ENCODE measurements at regions not wholly inside any gene's neighbourhood (a gene's known extent, or its start where the extent isn't known, plus 50 kb on each side); places are given as distances from the start of the nearest gene placed in this dataset.

- no peaks in the 10 kb centered on the region for H4K20me1 ChIP-seq (ENCODE audit: insufficient read depth, low read depth, low read length)
- no peak overlapping the region for H3K4me3 ChIP-seq (ENCODE audit: low read length)
- no peak for DNase-seq
- H3K9me2 ChIP-seq (replicated peaks; ENCODE audit: insufficient read depth, low read length), result no peaks in the 10 kb centered on the region
- H3K27ac ChIP-seq (ENCODE audit: low read length), result no peak overlapping the region
- no peak overlapping the region for H2AFZ ChIP-seq (ENCODE audit: low read length)
- no peaks in the 10 kb centered on the region for H3K79me2 ChIP-seq (ENCODE audit: low read length)
- H3K36me3 ChIP-seq (ENCODE audit: insufficient read depth, low read length), result no peaks in the 10 kb centered on the region
- H3K9me3 ChIP-seq (ENCODE audit: low read length), result no peaks in the 10 kb centered on the region
- H3K4me1 ChIP-seq (ENCODE audit: low read length), result no peaks in the 10 kb centered on the region
- no peak overlapping the region for H3K4me2 ChIP-seq (ENCODE audit: low read depth, low read length, poor library complexity, severe bottlenecking)
- no peaks in the 10 kb centered on the region for H3K27me3 ChIP-seq (ENCODE audit: low read length)
- H3K9ac ChIP-seq (ENCODE audit: low read length), result no peak overlapping the region
Observed at GRCh38 chr5:125315306-125315705, 568.9 kb upstream of the ZNF608 start.

DNA sequence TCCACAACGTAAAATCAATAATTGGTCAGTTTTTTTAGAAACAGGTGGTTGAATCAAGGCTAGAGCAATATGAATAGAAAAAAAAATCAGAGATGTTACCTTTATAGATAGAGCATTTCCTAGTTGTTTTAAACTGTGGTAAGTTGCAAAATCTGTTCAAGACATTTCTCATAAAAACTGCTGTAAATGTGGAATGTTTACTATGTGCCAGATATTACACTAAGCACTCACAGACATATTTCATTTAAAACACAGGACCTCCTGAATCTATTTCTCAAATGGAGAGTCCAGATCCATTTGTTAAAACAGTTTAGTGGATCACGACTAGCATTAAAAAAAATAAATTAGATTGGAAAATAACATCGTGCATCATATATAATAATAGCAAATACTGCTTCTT lies 570.0 kb upstream of the ZNF608 start:
- Histone ChIP-seq H3K27me3 (ENCODE audit: low read length) (no peaks in the 10 kb centered on the region), H3K9me2 (replicated peaks; ENCODE audit: insufficient read depth, low read length) (no peaks in the 10 kb centered on the region), H3K9ac (ENCODE audit: low read length) (no peak overlapping the region), H3K79me2 (ENCODE audit: low read length) (no peaks in the 10 kb centered on the region), H4K20me1 (ENCODE audit: insufficient read depth, low read depth, low read length) (no peaks in the 10 kb centered on the region), H2AFZ (ENCODE audit: low read length) (no peak overlapping the region), H3K4me3 (ENCODE audit: low read length) (no peak overlapping the region), H3K9me3 (ENCODE audit: low read length) (no peaks in the 10 kb centered on the region), H3K36me3 (ENCODE audit: insufficient read depth, low read length) (no peaks in the 10 kb centered on the region), H3K27ac (ENCODE audit: low read length) (no peak overlapping the region), H3K4me1 (ENCODE audit: low read length) (no peaks in the 10 kb centered on the region), H3K4me2 (ENCODE audit: low read depth, low read length, poor library complexity, severe bottlenecking) (no peak overlapping the region)
- DNase-seq, result no peak

- H3K27me3 ChIP-seq (ENCODE audit: low read length), result no peaks in the 10 kb centered on the region
- no peaks in the 10 kb centered on the region for H3K9me3 ChIP-seq (ENCODE audit: low read length)
- no peaks in the 10 kb centered on the region for H4K20me1 ChIP-seq (ENCODE audit: insufficient read depth, low read depth, low read length)
- H3K4me2 ChIP-seq (ENCODE audit: low read depth, low read length, poor library complexity, severe bottlenecking), result no peak overlapping the region
- H3K4me3 ChIP-seq (ENCODE audit: low read length), result no peak overlapping the region
- DNase-seq, result no peak
- H3K9ac ChIP-seq (ENCODE audit: low read length), result no peak overlapping the region
- no peaks in the 10 kb centered on the region for H3K36me3 ChIP-seq (ENCODE audit: insufficient read depth, low read length)
- no peak overlapping the region for H3K27ac ChIP-seq (ENCODE audit: low read length)
- H2AFZ ChIP-seq (ENCODE audit: low read length), result no peak overlapping the region
- no peaks in the 10 kb centered on the region for H3K9me2 ChIP-seq (replicated peaks; ENCODE audit: insufficient read depth, low read length)
- H3K79me2 ChIP-seq (ENCODE audit: low read length), result no peaks in the 10 kb centered on the region
- H3K4me1 ChIP-seq (ENCODE audit: low read length), result no peaks in the 10 kb centered on the region
Observed at GRCh38 chr5:125316915-125317535, 570.6 kb upstream of the ZNF608 start.

- no peaks in the 10 kb centered on the region for H3K79me2 ChIP-seq (ENCODE audit: low read length)
- no peak overlapping the region for H3K9ac ChIP-seq (ENCODE audit: low read length)
- H2AFZ ChIP-seq (ENCODE audit: low read length), result no peak overlapping the region
- no peaks in the 10 kb centered on the region for H3K9me3 ChIP-seq (ENCODE audit: low read length)
- H3K9me2 ChIP-seq (replicated peaks; ENCODE audit: insufficient read depth, low read length), result no peaks in the 10 kb centered on the region
- H4K20me1 ChIP-seq (ENCODE audit: insufficient read depth, low read depth, low read length), result no peaks in the 10 kb centered on the region
- H3K4me3 ChIP-seq (ENCODE audit: low read length), result no peak overlapping the region
- no peaks in the 10 kb centered on the region for H3K4me1 ChIP-seq (ENCODE audit: low read length)
- H3K27me3 ChIP-seq (ENCODE audit: low read length), result no peaks in the 10 kb centered on the region
- no peak overlapping the region for H3K27ac ChIP-seq (ENCODE audit: low read length)
- no peak for DNase-seq
- H3K4me2 ChIP-seq (ENCODE audit: low read depth, low read length, poor library complexity, severe bottlenecking), result no peak overlapping the region
- no peaks in the 10 kb centered on the region for H3K36me3 ChIP-seq (ENCODE audit: insufficient read depth, low read length)
Observed at GRCh38 chr5:125317536-125317995, 571.1 kb upstream of the ZNF608 start.

DNA sequence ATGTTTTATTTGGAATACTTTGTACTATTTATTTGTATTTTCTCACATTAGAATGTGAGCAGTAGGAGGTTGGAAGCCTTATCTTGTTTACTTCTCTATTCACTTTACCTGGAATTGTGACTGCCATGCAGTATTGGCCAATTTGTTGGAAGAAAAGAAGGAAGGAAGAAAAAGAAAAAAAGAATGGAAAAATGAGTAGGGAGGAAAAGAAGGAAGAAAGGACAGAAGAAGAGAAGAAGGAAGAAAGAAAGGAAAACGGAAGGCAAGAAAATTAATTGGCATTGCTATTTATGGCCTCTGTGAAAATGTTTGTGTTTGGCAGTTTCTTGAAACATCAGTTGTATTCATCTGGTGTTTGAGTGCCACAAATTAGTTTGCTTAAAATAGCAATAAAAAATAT lies 575.2 kb upstream of the ZNF608 start:
- Histone ChIP-seq H3K4me1 (ENCODE audit: low read length) (no peaks in the 10 kb centered on the region), H3K4me2 (ENCODE audit: low read depth, low read length, poor library complexity, severe bottlenecking) (no peak overlapping the region), H3K4me3 (ENCODE audit: low read length) (no peak overlapping the region), H3K9me3 (ENCODE audit: low read length) (no peaks in the 10 kb centered on the region), H2AFZ (ENCODE audit: low read length) (no peak overlapping the region), H3K27ac (ENCODE audit: low read length) (no peak overlapping the region), H3K79me2 (ENCODE audit: low read length) (no peaks in the 10 kb centered on the region), H3K36me3 (ENCODE audit: insufficient read depth, low read length) (no peaks in the 10 kb centered on the region), H3K9me2 (replicated peaks; ENCODE audit: insufficient read depth, low read length) (no peaks in the 10 kb centered on the region), H3K27me3 (ENCODE audit: low read length) (no peaks in the 10 kb centered on the region), H4K20me1 (ENCODE audit: insufficient read depth, low read depth, low read length) (no peaks in the 10 kb centered on the region), H3K9ac (ENCODE audit: low read length) (no peak overlapping the region)
- DNase-seq, result no peak

GRCh38 chr5:125323613-125324012 lies 577.2 kb upstream of the ZNF608 start:
- Histone ChIP-seq H3K27me3 (ENCODE audit: low read length) (no peaks in the 10 kb centered on the region), H3K79me2 (ENCODE audit: low read length) (no peaks in the 10 kb centered on the region), H3K9me2 (replicated peaks; ENCODE audit: insufficient read depth, low read length) (no peaks in the 10 kb centered on the region), H3K9ac (ENCODE audit: low read length) (no peak overlapping the region), H3K27ac (ENCODE audit: low read length) (no peak overlapping the region), H3K4me3 (ENCODE audit: low read length) (no peak overlapping the region), H3K36me3 (ENCODE audit: insufficient read depth, low read length) (no peaks in the 10 kb centered on the region), H3K4me1 (ENCODE audit: low read length) (no peaks in the 10 kb centered on the region), H3K4me2 (ENCODE audit: low read depth, low read length, poor library complexity, severe bottlenecking) (no peak overlapping the region), H4K20me1 (ENCODE audit: insufficient read depth, low read depth, low read length) (no peaks in the 10 kb centered on the region), H2AFZ (ENCODE audit: low read length) (no peak overlapping the region), H3K9me3 (ENCODE audit: low read length) (no peaks in the 10 kb centered on the region)
- no peak for DNase-seq

- no peaks in the 10 kb centered on the region for H3K79me2 ChIP-seq (ENCODE audit: low read length)
- H3K4me1 ChIP-seq (ENCODE audit: low read length), result no peaks in the 10 kb centered on the region
- H3K9me2 ChIP-seq (replicated peaks; ENCODE audit: insufficient read depth, low read length), result no peaks in the 10 kb centered on the region
- no peak for DNase-seq
- no peaks in the 10 kb centered on the region for H4K20me1 ChIP-seq (ENCODE audit: insufficient read depth, low read depth, low read length)
- H3K36me3 ChIP-seq (ENCODE audit: insufficient read depth, low read length), result no peaks in the 10 kb centered on the region
- no peak overlapping the region for H3K9ac ChIP-seq (ENCODE audit: low read length)
- no peaks in the 10 kb centered on the region for H3K9me3 ChIP-seq (ENCODE audit: low read length)
- no peaks in the 10 kb centered on the region for H3K27me3 ChIP-seq (ENCODE audit: low read length)
- H3K4me2 ChIP-seq (ENCODE audit: low read depth, low read length, poor library complexity, severe bottlenecking), result no peak overlapping the region
- no peak overlapping the region for H2AFZ ChIP-seq (ENCODE audit: low read length)
- H3K27ac ChIP-seq (ENCODE audit: low read length), result no peak overlapping the region
- no peak overlapping the region for H3K4me3 ChIP-seq (ENCODE audit: low read length)
Observed at GRCh38 chr5:125325488-125326149, 579.2 kb upstream of the ZNF608 start.

DNA sequence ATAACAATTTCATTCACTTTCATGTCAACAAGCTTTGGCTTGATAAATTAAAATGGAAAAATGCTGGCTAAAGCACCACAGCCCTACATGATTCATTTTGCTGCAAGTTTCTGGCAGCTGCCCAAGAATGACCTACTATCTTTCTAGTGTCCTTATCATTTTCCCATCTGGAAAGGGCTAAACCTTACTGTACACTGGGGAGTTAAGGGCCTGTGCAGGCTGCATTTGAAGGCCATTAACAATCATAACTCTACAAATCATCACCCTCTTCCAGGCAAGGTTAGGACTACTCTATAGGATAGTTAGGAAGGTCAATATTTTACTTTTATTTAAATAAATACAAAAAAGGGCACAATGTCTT lies 579.7 kb upstream of the ZNF608 start:
- DNase-seq, result no peak
- Histone ChIP-seq H3K36me3 (ENCODE audit: insufficient read depth, low read length) (no peaks in the 10 kb centered on the region), H3K27me3 (ENCODE audit: low read length) (no peaks in the 10 kb centered on the region), H3K4me2 (ENCODE audit: low read depth, low read length, poor library complexity, severe bottlenecking) (no peak overlapping the region), H3K4me1 (ENCODE audit: low read length) (no peaks in the 10 kb centered on the region), H4K20me1 (ENCODE audit: insufficient read depth, low read depth, low read length) (no peaks in the 10 kb centered on the region), H2AFZ (ENCODE audit: low read length) (no peak overlapping the region), H3K9ac (ENCODE audit: low read length) (no peak overlapping the region), H3K27ac (ENCODE audit: low read length) (no peak overlapping the region), H3K9me2 (replicated peaks; ENCODE audit: insufficient read depth, low read length) (no peaks in the 10 kb centered on the region), H3K4me3 (ENCODE audit: low read length) (no peak overlapping the region), H3K9me3 (ENCODE audit: low read length) (no peaks in the 10 kb centered on the region), H3K79me2 (ENCODE audit: low read length) (no peaks in the 10 kb centered on the region)

Data from Karpas-422 (cell line).